ENCODE measurements at regions not wholly inside any gene's neighbourhood (a gene's known extent, or its start where the extent isn't known, plus 50 kb on each side); places are given as distances from the start of the nearest gene placed in this dataset.

GRCh38 chr6:165972139-165972802, 195.4 kb downstream of the TBXT start:
- Histone ChIP-seq H3K9me3 (ENCODE audit: low read depth, low read length, poor library complexity, severe bottlenecking) (no peaks in the 10 kb centered on the region), H3K27me3 (replicated peaks; ENCODE audit: insufficient read depth, low read depth, low read length, poor library complexity) (no peaks in the 10 kb centered on the region), H3K4me1 (ENCODE audit: insufficient read depth, low read length, poor library complexity, severe bottlenecking) (no peaks in the 10 kb centered on the region), H3K4me3 (ENCODE audit: low read depth, low read length, poor library complexity, severe bottlenecking) (no peak overlapping the region), H3K36me3 (ENCODE audit: insufficient read depth, low read length, poor library complexity, severe bottlenecking) (no peaks in the 10 kb centered on the region), H3K27ac (ENCODE audit: low read depth, low read length, poor library complexity, severe bottlenecking) (no peak overlapping the region)
- DNase-seq (ENCODE audit: low spot score), result no peak
- ChIA-PET POLR2A (ENCODE audit: low non-redundant PET) (no interaction called here), CTCF (no interaction called here)
- BruUV-seq (replicated peaks), result no TSS peak
- intact Hi-C loops (cut with micrococcal nuclease; ENCODE audit: unreplicated experiment), result no loop called here
- TF ChIP-seq EZH2 (IDR thresholded peaks at IDR 0.05; ENCODE audit: borderline replicate concordance, low read depth, low read length, poor library complexity, severe bottlenecking) (no peak), CTCF (conservative IDR thresholded peaks at IDR 0.05; ENCODE audit: low read depth, low read length) (no peak)

DNA sequence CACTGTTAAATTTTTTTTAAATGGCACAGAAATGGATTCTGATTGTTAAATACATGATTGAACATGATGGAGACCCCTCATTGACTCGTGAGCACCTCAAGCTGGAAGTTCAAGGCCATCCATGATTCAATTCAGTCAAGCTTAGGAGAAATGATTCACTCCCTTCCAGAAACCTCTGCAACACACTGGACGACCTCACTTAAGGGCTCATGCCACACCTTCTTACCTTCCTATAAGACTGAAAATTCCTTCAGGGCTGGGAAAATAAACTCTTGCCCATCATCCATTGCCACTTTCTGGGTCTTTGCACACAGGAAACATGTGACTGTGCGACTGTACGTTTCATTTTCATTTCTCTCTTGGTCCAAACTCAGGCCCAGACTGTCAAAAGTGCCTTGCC, 196.4 kb downstream of the TBXT start:
- Histone ChIP-seq H3K36me3 (ENCODE audit: insufficient read depth, low read length, poor library complexity, severe bottlenecking) (no peaks in the 10 kb centered on the region), H3K9me3 (ENCODE audit: low read depth, low read length, poor library complexity, severe bottlenecking) (no peaks in the 10 kb centered on the region), H3K27ac (ENCODE audit: low read depth, low read length, poor library complexity, severe bottlenecking) (no peak overlapping the region), H3K27me3 (replicated peaks; ENCODE audit: insufficient read depth, low read depth, low read length, poor library complexity) (no peaks in the 10 kb centered on the region), H3K4me1 (ENCODE audit: insufficient read depth, low read length, poor library complexity, severe bottlenecking) (no peaks in the 10 kb centered on the region), H3K4me3 (ENCODE audit: low read depth, low read length, poor library complexity, severe bottlenecking) (no peak overlapping the region)
- ChIA-PET CTCF (no interaction called here), POLR2A (ENCODE audit: low non-redundant PET) (no interaction called here)
- no TSS peak for BruUV-seq (replicated peaks)
- no peak for DNase-seq (ENCODE audit: low spot score)
- intact Hi-C loops (cut with micrococcal nuclease; ENCODE audit: unreplicated experiment), result no loop called here
- no peak for TF ChIP-seq EZH2 (IDR thresholded peaks at IDR 0.05; ENCODE audit: borderline replicate concordance, low read depth, low read length, poor library complexity, severe bottlenecking)
- no peak for TF ChIP-seq CTCF (conservative IDR thresholded peaks at IDR 0.05; ENCODE audit: low read depth, low read length)

DNA sequence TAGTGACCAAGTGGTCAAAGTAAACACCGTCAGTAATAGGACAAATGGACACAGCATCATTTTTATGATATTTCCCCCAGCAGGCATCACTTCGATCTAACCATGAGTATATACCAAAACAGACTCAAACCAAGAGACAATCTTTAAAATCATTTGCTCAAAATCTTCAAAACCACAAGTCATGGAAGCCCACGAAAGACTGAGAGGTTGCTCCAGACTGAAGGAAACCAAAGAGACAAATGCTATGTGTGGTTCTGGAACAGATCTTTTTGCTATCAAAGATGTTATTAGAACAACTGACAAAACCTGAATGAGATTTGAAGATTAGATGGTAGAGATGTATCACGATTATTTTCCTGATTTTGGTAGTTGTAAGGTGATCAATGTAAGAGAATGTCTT, 197.7 kb downstream of the TBXT start:
- Histone ChIP-seq H3K4me1 (ENCODE audit: insufficient read depth, low read length, poor library complexity, severe bottlenecking) (no peaks in the 10 kb centered on the region), H3K4me3 (ENCODE audit: low read depth, low read length, poor library complexity, severe bottlenecking) (no peak overlapping the region), H3K9me3 (ENCODE audit: low read depth, low read length, poor library complexity, severe bottlenecking) (no peaks in the 10 kb centered on the region), H3K27ac (ENCODE audit: low read depth, low read length, poor library complexity, severe bottlenecking) (no peak overlapping the region), H3K36me3 (ENCODE audit: insufficient read depth, low read length, poor library complexity, severe bottlenecking) (no peaks in the 10 kb centered on the region), H3K27me3 (replicated peaks; ENCODE audit: insufficient read depth, low read depth, low read length, poor library complexity) (no peaks in the 10 kb centered on the region)
- TF ChIP-seq EZH2 (IDR thresholded peaks at IDR 0.05; ENCODE audit: borderline replicate concordance, low read depth, low read length, poor library complexity, severe bottlenecking) (no peak), CTCF (conservative IDR thresholded peaks at IDR 0.05; ENCODE audit: low read depth, low read length) (no peak)
- intact Hi-C loops (cut with micrococcal nuclease; ENCODE audit: unreplicated experiment), result no loop called here
- POLR2A ChIA-PET (ENCODE audit: low non-redundant PET), result no interaction called here
- no TSS peak for BruUV-seq (replicated peaks)
- DNase-seq (ENCODE audit: low spot score), result no peak
- CTCF ChIA-PET, result no interaction called here

Measured in A673 (cell line).